ENCODE measurements at regions not wholly inside any gene's neighbourhood (a gene's known extent, or its start where the extent isn't known, plus 50 kb on each side); places are given as distances from the start of the nearest gene placed in this dataset.

- Histone ChIP-seq H3F3A (ENCODE audit: control insufficient read depth, insufficient read depth) (no peaks in the 10 kb centered on the region), H3K4me3 (ENCODE audit: low read length) (no peak overlapping the region), H3K9me3 (ENCODE audit: control insufficient read depth, insufficient read depth, low read length) (no peaks in the 10 kb centered on the region), H3K79me2 (ENCODE audit: control insufficient read depth, low read length) (no peaks in the 10 kb centered on the region), H3K4me2 (ENCODE audit: low read length) (no peak overlapping the region), H3K27ac (ENCODE audit: low read depth, low read length) (no peak overlapping the region), H3K4me1 (ENCODE audit: control insufficient read depth, low read length) (no peaks in the 10 kb centered on the region), H3K9me2 (replicated peaks; ENCODE audit: control insufficient read depth, low read length) (no peaks in the 10 kb centered on the region), H3K36me3 (ENCODE audit: control insufficient read depth, low read length) (no peaks in the 10 kb centered on the region), H4K20me1 (ENCODE audit: control insufficient read depth, insufficient read depth, low read depth, low read length) (no peaks in the 10 kb centered on the region), H3K27me3 (ENCODE audit: control insufficient read depth, low read length) (no peaks in the 10 kb centered on the region)
- TF ChIP-seq EZH2phosphoT487 (IDR thresholded peaks at IDR 0.05; ENCODE audit: borderline replicate concordance, low read length): no peak
- peak; percentile 83 for TF ChIP-seq CTCF (IDR thresholded peaks at IDR 0.05; ENCODE audit: low read depth, low read length, poor library complexity, severe bottlenecking)
These were observed 94.0 kb downstream of the ACTL7B start for GRCh38 chr9:108761655-108762347.

GRCh38 chr9:108760841-108761240, 94.9 kb downstream of the ACTL7B start:
- TF ChIP-seq CTCF (IDR thresholded peaks at IDR 0.05; ENCODE audit: low read depth, low read length, poor library complexity, severe bottlenecking) (no peak), EZH2phosphoT487 (IDR thresholded peaks at IDR 0.05; ENCODE audit: borderline replicate concordance, low read length) (no peak)
- Histone ChIP-seq H3K4me2 (ENCODE audit: low read length) (no peak overlapping the region), H3K27ac (ENCODE audit: low read depth, low read length) (no peak overlapping the region), H3F3A (ENCODE audit: control insufficient read depth, insufficient read depth) (no peaks in the 10 kb centered on the region), H3K36me3 (ENCODE audit: control insufficient read depth, low read length) (no peaks in the 10 kb centered on the region), H3K9me2 (replicated peaks; ENCODE audit: control insufficient read depth, low read length) (no peaks in the 10 kb centered on the region), H3K79me2 (ENCODE audit: control insufficient read depth, low read length) (no peaks in the 10 kb centered on the region), H4K20me1 (ENCODE audit: control insufficient read depth, insufficient read depth, low read depth, low read length) (no peaks in the 10 kb centered on the region), H3K4me3 (ENCODE audit: low read length) (no peak overlapping the region), H3K4me1 (ENCODE audit: control insufficient read depth, low read length) (no peaks in the 10 kb centered on the region), H3K9me3 (ENCODE audit: control insufficient read depth, insufficient read depth, low read length) (no peaks in the 10 kb centered on the region), H3K27me3 (ENCODE audit: control insufficient read depth, low read length) (no peaks in the 10 kb centered on the region)

GRCh38 chr9:108759835-108760234, 96.0 kb downstream of the ACTL7B start:
- H3K79me2 ChIP-seq (ENCODE audit: control insufficient read depth, low read length): no peaks in the 10 kb centered on the region
- no peak overlapping the region for H3K27ac ChIP-seq (ENCODE audit: low read depth, low read length)
- no peaks in the 10 kb centered on the region for H3K4me1 ChIP-seq (ENCODE audit: control insufficient read depth, low read length)
- H3K9me3 ChIP-seq (ENCODE audit: control insufficient read depth, insufficient read depth, low read length): no peaks in the 10 kb centered on the region
- H3K27me3 ChIP-seq (ENCODE audit: control insufficient read depth, low read length): no peaks in the 10 kb centered on the region
- no peak overlapping the region for H3K4me3 ChIP-seq (ENCODE audit: low read length)
- H3K9me2 ChIP-seq (replicated peaks; ENCODE audit: control insufficient read depth, low read length): no peaks in the 10 kb centered on the region
- H3F3A ChIP-seq (ENCODE audit: control insufficient read depth, insufficient read depth): no peaks in the 10 kb centered on the region
- no peaks in the 10 kb centered on the region for H4K20me1 ChIP-seq (ENCODE audit: control insufficient read depth, insufficient read depth, low read depth, low read length)
- TF ChIP-seq CTCF (IDR thresholded peaks at IDR 0.05; ENCODE audit: low read depth, low read length, poor library complexity, severe bottlenecking) (no peak), EZH2phosphoT487 (IDR thresholded peaks at IDR 0.05; ENCODE audit: borderline replicate concordance, low read length) (no peak)
- no peak overlapping the region for H3K4me2 ChIP-seq (ENCODE audit: low read length)
- H3K36me3 ChIP-seq (ENCODE audit: control insufficient read depth, low read length): no peaks in the 10 kb centered on the region
